ENCODE measurements at regions not wholly inside any gene's neighbourhood (a gene's known extent, or its start where the extent isn't known, plus 50 kb on each side); places are given as distances from the start of the nearest gene placed in this dataset.

GRCh38 chr3:4063916-4064574 is 239.1 kb upstream of the SETMAR start:
- Mint-ChIP-seq H3K4me1 (ENCODE audit: low read depth) (no peaks in the 10 kb centered on the region), H3K36me3 (ENCODE audit: low read depth) (no peaks in the 10 kb centered on the region), H3K9me3 (no peaks in the 10 kb centered on the region), H3K4me3 (no peak overlapping the region), H3K27me3 (no peaks in the 10 kb centered on the region), H3K27ac (no peak overlapping the region)
- CTCF ChIA-PET, result no interaction called here
- no peak for DNase-seq
- POLR2A ChIA-PET, result no interaction called here
- TF ChIP-seq, protein P1, sequence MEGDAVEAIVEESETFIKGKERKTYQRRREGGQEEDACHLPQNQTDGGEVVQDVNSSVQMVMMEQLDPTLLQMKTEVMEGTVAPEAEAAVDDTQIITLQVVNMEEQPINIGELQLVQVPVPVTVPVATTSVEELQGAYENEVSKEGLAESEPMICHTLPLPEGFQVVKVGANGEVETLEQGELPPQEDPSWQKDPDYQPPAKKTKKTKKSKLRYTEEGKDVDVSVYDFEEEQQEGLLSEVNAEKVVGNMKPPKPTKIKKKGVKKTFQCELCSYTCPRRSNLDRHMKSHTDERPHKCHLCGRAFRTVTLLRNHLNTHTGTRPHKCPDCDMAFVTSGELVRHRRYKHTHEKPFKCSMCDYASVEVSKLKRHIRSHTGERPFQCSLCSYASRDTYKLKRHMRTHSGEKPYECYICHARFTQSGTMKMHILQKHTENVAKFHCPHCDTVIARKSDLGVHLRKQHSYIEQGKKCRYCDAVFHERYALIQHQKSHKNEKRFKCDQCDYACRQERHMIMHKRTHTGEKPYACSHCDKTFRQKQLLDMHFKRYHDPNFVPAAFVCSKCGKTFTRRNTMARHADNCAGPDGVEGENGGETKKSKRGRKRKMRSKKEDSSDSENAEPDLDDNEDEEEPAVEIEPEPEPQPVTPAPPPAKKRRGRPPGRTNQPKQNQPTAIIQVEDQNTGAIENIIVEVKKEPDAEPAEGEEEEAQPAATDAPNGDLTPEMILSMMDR (IDR thresholded peaks at IDR 0.05), result no peak
- ATAC-seq, result no peak
- intact Hi-C loops (cut with micrococcal nuclease), result no loop called here

DNA sequence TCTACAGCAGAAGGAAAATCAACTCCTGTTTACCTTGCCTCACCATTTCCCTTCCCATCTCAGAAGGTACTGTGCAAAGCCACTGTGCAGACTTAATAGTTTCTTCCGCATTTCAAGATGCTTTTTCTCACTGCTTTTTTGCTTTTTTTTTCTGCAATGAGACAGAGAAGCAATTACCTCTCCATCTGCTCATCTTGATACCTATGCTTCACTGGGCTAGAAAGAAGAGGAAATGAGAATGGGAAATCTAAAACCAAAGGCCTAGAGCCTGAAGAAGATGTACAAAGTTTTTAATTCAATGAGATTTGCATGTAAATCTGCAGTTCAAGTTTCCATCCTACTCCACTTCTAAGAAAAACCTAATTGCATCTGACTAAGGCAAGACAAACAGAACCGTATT is 238.1 kb upstream of the SETMAR start:
- ChIA-PET POLR2A (no interaction called here), CTCF (no interaction called here)
- Mint-ChIP-seq H3K36me3 (ENCODE audit: low read depth) (no peaks in the 10 kb centered on the region), H3K4me3 (no peak overlapping the region), H3K27ac (no peak overlapping the region), H3K9me3 (no peaks in the 10 kb centered on the region), H3K4me1 (ENCODE audit: low read depth) (no peaks in the 10 kb centered on the region), H3K27me3 (no peaks in the 10 kb centered on the region)
- TF ChIP-seq, protein P1 (IDR thresholded peaks at IDR 0.05), result no peak
- no peak for ATAC-seq
- intact Hi-C loops (cut with micrococcal nuclease), result no loop called here
- DNase-seq, result no peak

GRCh38 chr3:4065554-4065953 is 237.6 kb upstream of the SETMAR start:
- Mint-ChIP-seq H3K36me3 (ENCODE audit: low read depth) (no peaks in the 10 kb centered on the region), H3K9me3 (no peaks in the 10 kb centered on the region), H3K4me3 (no peak overlapping the region), H3K27me3 (no peaks in the 10 kb centered on the region), H3K4me1 (ENCODE audit: low read depth) (no peaks in the 10 kb centered on the region), H3K27ac (no peak overlapping the region)
- POLR2A ChIA-PET, result no interaction called here
- CTCF ChIA-PET, result no interaction called here
- ATAC-seq (no peak), DNase-seq (no peak)
- TF ChIP-seq, protein P1 (IDR thresholded peaks at IDR 0.05), result no peak
- intact Hi-C loops (cut with micrococcal nuclease), result no loop called here

GRCh38 chr3:4067893-4068292 is 235.3 kb upstream of the SETMAR start:
- intact Hi-C loops (cut with micrococcal nuclease), result no loop called here
- Mint-ChIP-seq H3K4me1 (ENCODE audit: low read depth) (no peaks in the 10 kb centered on the region), H3K27ac (no peak overlapping the region), H3K4me3 (no peak overlapping the region), H3K36me3 (ENCODE audit: low read depth) (no peaks in the 10 kb centered on the region), H3K27me3 (no peaks in the 10 kb centered on the region), H3K9me3 (peaks cover 2% of the 10 kb centered on the region)
- ATAC-seq, result no peak
- POLR2A ChIA-PET, result no interaction called here
- CTCF ChIA-PET, result no interaction called here
- no peak for DNase-seq
- TF ChIP-seq, protein P1 (IDR thresholded peaks at IDR 0.05), result no peak

GRCh38 chr3:4069796-4070195 is 233.4 kb upstream of the SETMAR start:
- no peak overlapping the region for H3K4me3 Mint-ChIP-seq
- H3K27me3 Mint-ChIP-seq, result no peaks in the 10 kb centered on the region
- ChIA-PET POLR2A (no interaction called here), CTCF (no interaction called here)
- H3K36me3 Mint-ChIP-seq (ENCODE audit: low read depth), result no peaks in the 10 kb centered on the region
- intact Hi-C loops (cut with micrococcal nuclease), result no loop called here
- ATAC-seq (no peak), DNase-seq (no peak)
- H3K27ac Mint-ChIP-seq, result no peak overlapping the region
- H3K4me1 Mint-ChIP-seq (ENCODE audit: low read depth), result no peaks in the 10 kb centered on the region
- TF ChIP-seq, protein P1 (IDR thresholded peaks at IDR 0.05), result no peak
- H3K9me3 Mint-ChIP-seq, result peaks cover 3% of the 10 kb centered on the region
